GM18861 (cell line): ENCODE measurements at regions not wholly inside any gene's neighbourhood (a gene's known extent, or its start where the extent isn't known, plus 50 kb on each side); places are given as distances from the start of the nearest gene placed in this dataset.

Source experiments
- ATAC-seq: cut with Tn5 transposase; IDR thresholded peaks from one replicate; pipeline ENCODE4 v1.9.1; 2021; ENCODE audit not compliant: unreplicated experiment

DNA sequence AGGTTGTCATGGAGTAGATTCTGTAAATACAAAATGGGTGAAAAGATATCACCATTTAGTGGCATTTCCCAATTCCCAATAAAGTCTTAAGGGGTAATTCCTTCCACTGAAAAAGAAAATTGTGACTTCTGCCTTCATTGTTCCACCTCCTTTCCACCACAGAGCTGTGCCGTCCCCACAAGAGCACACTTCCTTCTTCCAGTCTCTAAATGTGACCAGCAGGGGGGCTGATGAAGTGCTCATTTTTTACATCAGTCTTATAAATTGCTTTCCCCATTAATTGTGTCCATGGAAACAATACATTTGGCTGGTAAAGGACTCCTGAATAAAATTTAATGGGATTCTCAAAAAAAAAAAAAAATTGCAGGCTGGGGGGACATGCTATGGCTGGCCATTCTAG is 260.8 kb upstream of the PSMD7 start:
- no peak for ATAC-seq

DNA sequence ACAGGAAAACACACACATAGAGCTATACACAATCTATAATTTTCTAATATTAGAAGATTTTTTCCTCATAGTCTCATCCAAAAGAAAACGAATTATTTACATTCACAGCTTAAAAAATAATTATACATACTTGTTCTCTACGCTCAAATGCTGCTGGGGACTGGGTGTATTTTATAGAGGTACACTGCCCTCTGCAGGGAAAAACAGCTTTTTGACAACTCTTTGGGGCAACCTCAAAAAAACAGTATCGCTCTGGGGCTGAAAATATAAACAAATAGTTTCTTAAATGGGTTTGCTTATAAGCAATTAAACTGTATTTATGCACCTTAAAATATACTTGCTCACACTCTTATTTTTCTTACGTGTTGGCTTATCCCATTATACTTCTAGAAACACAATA is 261.8 kb upstream of the PSMD7 start:
- ATAC-seq = no peak

DNA sequence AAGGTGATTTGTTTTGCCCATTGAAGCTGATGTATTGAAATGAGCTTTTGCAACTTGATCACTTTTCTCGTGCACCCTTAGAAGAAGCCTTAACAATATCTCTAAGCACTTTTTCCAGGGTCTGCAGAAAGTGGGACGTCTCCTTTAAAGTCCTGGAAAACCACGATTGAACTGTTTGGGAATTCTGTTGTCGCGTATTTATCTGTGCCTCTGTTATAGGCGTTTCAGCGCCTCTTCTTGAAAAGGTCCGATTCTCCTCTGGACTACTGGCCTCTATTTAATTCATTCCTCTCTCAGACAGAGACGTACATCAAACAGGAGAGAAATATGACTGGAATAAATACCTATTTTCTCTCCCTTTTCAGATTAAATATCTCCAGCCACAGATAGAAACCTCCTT is 262.4 kb upstream of the PSMD7 start:
- no peak for ATAC-seq

DNA sequence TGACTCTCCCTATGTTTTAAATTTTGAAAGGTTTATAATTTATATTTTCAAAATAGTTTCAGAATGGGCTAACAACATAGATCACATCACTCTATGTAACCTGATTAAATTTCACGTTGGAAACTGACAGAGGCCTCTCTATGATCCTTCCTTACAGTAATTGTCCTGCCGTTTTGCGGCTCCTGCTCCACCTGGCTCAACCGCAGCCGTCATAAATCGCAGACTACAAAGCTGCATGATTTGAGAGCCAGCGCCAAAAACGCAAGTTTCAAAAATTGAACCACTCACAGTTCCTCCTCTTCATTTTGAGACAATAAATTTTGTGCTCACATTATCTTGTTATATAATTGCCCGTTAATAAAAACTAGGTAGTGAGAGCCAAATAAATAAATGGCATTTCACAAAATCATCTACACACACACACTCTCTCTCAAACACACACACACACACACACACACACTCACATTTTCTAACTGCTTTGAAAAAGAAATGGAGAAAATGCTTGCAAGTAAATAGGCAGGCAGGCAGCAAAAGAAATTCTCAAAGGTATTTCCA is 263.1 kb upstream of the PSMD7 start:
- ATAC-seq = no peak

DNA sequence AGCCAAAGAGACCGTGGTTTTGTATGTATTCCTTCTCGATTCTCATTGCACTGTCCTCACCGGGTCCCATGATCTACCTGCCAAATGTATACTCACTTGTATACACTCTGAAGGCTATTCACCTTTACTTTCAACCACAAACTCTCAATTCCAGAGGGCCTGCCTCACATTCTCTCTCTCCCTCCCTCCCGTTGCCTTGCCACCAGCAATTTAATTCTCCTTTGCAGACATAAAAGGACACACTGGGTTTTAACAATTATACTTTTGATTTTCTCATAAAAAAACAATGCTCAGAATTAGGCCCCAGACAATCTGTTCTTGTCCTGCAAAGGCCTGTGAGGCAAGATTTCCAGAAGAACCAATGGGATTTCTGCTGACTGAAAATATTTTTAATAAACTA is 265.1 kb upstream of the PSMD7 start:
- ATAC-seq = no peak

DNA sequence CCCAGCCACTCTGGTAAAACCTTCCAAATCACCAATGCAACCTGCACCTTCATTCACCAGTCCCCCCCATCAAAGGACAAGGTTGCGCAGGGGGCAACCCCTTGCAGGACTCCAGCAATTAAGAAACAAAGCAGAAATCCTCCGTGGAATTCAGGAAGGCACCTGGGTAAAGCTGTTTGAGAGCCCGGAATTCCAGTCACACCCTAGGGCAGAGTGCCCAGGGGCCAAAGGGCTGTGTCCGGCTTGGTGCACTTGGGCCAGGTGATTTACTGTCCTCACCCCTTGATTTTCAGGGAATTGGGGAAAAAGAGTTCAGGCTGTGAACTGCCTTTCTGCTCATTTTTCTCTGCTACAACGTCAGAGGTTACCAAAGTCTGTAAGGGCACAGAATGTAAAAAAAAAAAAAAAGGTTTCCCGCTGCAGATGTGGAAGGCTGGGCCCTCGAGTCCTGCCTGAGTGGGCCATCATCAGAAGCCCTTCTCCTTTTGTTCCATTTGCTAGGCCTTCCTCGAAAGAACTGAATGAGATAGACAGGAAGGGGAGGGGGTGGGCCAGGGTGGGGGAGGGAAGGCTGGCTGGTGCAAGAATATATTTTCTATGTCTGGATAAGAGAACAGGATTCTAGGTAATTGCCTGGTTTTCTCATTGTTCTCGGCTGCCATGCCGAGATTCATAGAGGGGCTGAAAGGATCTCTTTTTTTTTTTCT is 266.5 kb upstream of the PSMD7 start:
- ATAC-seq = no peak

DNA sequence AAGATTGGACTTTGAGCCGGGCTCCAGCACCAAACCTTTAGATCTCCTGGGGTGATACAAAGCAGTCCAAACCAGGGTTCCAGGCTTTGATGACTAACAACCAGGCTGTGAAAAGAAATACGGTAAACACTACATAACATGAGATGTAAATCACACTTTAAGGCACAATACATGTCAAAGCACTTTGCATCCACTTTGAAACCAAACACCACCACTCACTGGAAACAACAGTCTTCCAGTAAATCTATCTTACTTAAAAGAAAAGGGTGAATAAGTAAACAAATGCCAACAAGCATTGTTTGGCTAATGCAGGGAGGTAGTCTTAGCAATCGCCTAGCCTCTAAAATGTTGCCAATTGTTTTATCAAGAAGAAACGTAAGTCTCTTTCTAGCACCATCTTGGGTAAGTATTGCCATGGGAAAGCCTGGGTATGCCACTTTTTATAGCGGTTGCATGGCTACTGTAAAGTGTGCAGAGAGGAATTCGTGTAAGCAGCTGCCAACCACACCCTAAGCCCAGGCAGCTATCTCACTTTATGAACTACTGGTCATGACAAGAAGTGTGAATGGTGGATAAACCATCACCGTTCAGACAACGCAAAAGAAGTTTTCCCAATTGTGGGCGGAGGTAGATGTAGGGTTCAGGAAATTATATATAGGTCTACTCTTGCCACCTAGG is 267.4 kb upstream of the PSMD7 start:
- ATAC-seq = no peak

DNA sequence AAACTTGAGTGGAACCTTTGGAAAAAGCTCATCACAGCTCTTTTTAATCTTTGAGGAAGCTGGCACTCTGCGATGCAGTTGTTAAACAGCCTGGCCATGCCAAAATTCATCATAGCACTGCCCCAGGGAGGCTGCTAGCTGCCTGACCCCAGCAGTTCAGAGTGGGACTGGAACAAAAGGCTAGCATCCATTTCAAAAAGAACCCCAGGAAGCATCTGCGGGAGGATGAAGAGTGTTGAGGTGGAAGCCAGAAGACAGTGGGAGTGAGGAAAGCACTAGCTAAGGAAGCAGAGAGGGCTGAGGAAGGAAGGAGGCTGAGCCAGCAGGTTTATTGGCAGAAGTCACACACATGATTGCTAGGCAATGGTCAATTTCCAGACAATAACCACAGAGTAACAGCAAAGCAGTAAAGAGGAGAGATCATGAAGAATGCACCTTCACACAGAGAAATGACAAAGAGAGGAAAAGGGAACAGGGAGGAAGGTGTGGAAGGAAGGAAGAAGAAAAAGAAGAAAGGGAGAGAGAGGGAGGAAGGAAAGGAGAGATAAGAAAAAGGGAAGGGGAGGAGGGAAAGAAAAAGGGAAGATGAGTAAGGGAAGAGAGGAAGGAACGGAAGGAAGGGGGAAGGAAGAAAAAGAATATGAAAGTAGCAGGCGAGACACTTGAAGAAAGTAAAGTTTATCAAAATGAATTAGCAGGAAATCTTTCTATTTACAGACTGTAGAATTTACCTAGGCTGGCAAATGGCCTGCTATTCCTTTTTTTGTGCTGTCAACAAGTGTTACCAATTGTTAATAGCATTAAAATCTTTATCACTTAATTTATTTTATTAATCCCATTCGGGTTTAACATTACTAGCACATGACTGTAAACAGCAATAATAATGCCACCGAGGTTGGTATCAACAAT is 270.0 kb upstream of the PSMD7 start:
- no peak for ATAC-seq

DNA sequence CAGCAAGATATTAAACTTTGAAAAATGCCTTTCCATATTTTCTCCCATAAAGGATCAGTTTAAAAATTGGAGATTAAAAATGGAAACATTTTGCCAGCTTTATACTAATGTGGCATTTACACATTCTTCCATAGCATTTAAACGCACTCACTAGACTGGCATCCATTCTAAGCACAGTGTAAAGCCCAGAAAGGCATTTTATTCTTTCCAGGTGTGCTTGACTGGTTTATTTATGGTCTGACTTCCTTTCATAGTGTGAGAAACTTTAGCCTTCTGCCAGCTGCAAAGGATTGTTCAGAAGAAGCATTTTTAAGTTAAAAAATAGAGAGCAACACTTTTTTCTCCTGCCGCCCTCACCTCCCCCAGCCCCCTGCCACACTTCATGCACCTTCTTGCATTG is 271.7 kb upstream of the PSMD7 start:
- no peak for ATAC-seq

DNA sequence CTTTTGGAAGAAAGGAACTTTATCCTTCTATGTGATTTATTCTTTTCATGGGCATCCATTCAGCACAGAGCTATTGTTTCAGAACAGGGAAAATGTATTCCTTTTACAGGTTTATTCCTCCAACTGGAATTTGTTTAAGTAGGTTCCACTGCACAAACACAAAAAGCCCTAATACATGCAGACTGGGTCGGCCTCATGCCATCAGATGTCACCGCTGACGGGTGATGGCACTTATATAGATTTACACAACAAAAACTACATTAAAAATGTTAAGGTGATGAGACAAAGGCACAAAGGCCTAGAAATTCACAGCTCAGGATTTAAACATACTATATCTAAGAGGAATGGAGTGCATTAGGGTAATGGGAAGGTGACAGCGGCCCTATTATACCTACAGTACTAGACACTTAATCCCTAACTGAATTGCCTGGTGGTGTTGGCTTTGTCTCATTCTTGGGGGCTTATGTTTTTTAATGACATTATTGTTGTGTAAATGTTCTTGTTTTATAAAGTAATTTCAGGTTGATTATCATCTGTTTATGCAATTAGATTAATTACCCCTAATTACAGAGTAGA is 276.4 kb upstream of the PSMD7 start:
- no peak for ATAC-seq

DNA sequence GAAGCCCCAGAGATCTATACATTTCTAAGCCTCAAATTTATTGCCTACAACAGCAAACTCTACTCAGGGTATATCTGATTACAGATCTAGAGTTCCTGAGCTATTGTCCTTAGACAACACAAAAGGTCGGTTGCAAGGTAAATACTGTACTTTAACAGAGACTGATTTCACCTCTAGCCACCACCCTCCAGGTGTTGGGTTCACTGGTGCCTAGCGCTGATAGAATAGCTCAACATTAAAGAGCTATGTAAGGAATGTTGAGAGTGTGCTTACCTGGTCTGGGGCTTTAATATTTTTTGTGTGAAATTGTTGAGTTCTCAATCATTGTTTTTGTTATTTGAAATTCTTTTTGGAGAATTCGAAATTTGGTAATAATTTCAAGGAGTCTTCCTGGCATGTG is 277.0 kb upstream of the PSMD7 start:
- no peak for ATAC-seq

DNA sequence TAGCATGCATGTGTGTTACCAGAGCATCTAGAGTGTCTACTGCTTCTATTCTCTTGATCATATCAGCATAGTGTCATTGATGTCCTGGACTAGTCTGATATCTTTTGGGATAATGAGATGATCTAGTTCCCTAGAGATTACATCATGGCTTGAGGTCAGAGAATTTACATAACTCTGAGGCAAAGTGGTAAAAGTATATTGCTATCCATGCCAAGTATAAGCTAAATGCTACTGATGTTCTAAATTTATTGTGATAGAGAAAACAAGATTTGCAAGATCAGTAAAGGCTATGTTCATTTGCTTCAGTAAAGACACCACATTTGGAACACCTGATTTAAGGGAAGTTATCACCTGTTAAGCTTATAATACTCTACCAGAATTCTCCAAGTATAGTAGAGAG is 280.7 kb upstream of the PSMD7 start:
- no peak for ATAC-seq

DNA sequence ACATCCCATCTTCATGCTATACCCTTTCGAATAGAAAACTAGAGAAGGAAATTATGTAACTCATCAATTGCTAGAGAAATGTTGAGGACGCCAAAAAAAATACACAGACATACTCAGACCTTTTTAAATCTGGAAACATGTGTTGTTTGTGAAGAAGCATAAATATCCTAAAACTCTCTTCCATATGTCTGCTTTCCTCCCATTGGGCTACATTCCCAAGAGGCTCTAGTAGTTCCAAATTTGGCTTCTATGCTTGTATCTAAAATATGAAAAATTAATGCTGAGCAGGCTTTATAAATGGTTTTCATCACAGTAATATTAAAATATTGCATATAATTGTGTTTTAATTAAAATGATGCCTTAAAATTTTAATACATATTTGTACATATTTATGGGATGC is 297.9 kb upstream of the PSMD7 start:
- no peak for ATAC-seq

DNA sequence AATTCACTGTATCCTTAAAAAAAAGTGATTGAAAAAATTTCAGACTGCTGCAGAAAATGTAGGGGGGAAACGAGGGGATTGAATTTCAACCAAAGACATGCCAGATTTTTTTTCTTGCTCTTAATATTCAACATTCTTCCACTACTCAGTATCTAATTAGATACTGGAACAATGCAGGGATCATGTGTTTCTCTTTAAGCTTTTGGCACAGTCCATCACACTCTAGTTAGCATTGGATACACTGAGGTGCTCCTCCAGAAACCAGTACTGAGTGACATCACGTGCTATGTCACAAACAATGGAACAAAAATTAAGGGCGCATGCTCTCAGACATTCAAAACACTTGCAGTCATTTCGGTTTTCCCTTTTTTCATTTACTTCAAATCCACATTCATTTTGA is 298.6 kb upstream of the PSMD7 start:
- no peak for ATAC-seq

DNA sequence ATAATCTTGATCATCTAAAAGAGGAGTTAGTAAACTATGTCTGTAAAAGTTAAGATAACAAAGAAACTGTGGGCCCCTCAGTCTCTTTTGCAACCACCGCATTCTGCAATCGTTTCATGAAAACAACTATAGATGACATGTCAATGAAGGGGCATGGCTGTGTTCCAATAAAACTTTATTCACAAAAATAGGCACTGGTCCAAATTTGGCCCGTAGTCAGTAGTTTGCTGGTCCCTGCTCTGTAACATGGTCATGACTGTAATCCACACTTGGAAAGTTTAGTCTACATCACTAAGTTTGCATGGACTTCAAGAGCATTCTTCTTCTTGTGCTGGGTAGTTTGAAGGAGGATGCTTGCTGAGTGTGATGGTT is 299.3 kb upstream of the PSMD7 start:
- no peak for ATAC-seq

DNA sequence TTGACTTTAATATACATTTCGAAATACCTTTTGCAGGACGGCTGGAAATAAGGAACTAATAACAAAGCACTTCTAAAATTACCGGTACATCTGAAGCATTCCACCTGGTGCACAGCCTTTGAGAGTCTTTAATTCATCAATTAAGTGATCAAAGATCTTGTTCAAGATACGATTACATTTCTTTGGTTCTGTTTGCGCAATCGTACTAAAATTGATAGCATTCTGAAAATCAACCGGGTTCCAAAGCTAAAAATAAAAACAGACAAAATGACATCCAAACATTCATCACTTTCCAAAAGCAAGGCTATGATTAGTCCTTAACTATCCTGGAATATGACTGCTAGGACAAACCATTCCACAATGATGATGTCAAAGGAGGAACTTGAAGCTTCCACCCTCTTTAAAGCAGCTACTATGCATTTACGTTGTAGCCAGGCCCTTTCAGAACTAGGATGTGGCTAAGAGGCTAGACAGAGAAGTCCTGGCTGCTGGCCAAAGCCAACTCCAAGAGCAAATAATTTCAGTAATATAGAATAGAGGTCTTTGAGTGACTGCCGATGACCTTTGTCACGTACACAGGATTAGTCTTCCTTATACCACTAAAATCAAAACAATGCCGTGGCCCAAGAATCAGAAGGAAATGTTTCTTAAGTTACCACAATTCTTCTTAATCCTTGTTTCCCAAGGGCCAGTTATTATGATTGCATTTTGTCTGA is 299.8 kb upstream of the PSMD7 start:
- no peak for ATAC-seq

DNA sequence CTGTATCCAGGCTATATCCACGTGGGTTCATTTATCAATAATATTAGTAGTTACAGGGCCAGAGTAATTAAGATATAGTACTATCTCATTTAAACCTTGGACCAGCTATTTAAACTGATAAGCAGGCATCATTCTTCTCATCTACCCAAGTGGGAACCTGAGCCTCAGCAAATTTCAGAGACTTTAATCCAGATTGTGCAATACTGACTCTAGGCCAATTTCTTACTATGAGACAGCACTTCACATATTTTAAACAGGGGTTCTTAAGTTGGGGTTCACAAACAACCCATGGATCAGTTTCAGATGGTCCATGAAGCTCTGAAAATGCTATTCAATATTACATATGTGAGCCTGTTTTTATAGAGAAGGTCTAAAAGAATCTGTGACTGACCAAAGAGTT is 302.7 kb upstream of the PSMD7 start:
- no peak for ATAC-seq

DNA sequence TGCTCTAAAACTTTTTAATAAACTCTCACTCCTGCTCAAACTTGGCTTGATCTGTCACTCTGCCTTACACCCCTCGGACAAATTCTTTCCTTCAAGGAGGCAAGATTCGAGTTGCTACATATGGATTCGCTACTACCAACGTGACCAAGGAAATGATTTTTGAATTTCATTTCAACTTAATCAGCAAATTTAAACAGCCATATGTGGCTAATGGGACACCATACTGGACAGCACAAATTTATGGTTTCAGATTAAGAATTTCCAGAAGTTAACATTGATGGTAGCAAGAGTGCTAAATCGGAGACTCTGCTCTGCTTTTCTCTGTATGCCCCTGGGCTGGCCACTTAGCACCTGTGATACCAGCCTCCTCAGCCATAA is 318.2 kb upstream of the PSMD7 start:
- no peak for ATAC-seq

DNA sequence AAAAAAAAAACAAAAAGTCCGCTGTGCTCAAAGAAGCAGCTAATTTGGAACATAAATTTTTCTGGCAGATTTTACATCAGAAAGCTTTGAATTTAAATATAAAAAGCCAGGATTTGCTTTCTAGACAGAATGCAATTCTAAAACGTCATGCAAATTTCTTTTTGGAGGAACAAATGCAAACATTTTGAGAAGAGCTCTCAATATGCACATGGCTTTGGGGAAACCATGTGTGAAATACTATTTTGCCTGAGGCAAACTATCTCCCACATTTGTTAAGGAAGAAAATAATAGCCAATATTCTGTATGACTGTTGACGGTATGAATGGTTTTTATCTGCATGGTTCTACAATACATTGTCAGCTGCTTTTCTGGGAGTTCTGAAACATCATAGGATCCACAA is 320.0 kb upstream of the PSMD7 start:
- no peak for ATAC-seq

DNA sequence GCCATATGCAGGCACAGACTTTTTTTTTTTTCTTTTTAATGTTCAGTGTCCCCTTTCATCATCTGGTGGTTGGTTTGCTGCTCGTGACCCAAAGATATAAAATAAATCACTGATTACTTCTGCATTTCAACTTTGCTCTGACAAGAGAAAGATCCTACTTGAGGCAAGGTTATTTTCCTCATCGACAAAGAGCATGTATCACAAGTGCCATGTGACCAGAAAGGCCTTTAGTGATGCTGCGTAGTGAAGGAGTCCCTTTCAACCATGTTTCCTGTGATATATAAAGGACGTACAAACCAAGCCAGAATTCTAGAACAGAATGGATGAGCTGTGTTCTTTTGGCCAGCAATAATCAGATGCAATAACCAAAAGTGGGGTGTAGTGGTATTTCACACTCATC is 323.4 kb upstream of the PSMD7 start:
- ATAC-seq = no peak

DNA sequence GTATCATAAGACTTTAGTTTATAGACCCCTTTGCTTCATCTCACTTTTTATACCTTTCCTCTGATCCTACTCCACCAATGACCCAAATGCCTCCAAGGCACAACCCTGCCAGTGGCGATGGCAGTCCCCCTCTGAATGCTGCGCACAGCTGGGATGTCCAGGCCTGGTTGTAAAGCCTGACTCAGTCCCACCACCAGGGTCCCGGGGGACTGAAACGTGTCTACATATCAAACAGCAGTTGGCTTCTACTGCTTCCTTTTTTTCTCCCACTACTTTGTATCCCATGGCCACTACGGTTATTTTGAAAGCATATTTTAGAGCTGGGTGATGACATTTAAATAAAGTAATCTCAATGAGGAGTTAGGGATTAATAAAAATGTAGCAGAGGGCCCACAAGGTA is 329.8 kb upstream of the PSMD7 start:
- no peak for ATAC-seq
